ENCODE measurements at regions not wholly inside any gene's neighbourhood (a gene's known extent, or its start where the extent isn't known, plus 50 kb on each side); places are given as distances from the start of the nearest gene placed in this dataset.
"Not testable (repeated sequence)": the region's sequence is repeated elsewhere in the genome, so short reads cannot be mapped to it uniquely, and the experiment has no call there.

- no peak for DNase-seq
These were observed 91.9 kb upstream of the SLC24A3 start for GRCh38 chr20:19120569-19120968.

DNA sequence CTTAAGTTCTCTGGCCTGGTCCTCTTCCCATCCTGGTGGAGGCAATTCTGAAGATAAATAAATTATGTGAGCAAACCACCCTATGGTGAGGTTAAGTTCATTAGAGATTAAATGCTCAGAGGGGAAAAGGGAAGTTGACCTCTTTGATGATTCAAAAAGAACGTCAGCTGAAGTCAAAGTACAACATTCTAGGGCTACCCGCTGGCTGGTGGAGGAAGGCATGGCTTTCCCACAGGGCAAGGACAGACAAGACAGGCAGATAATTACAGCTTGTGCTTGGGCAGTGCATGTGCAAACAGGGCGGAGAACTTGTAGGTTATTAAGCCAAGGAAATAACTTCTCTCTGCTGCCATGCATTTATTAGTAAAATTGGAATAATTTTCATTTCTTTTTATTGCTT lies 91.0 kb upstream of the SLC24A3 start:
- DNase-seq = no peak

- no peak for DNase-seq
These were observed 90.5 kb upstream of the SLC24A3 start for GRCh38 chr20:19121916-19122315.

GRCh38 chr20:19122395-19122794 lies 90.0 kb upstream of the SLC24A3 start:
- no peak for DNase-seq

DNA sequence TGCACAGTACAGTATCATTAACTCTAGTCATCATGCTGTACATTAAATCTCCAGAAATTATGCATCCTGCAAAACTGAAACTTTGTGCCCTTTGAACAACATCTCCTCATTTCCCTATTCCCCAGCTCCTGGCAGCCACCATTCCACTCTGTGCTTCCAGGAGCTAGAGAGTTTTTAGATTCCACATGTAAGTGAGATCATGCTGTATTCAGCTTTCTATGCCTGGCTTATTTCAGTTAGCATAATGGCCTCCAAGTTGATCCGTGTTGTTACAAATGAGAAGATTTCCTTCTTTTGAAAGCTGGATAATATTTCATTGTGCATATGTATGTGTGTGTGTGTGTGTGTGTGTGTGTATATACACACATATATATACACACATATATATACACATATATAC lies 86.9 kb upstream of the SLC24A3 start:
- DNase-seq = no peak

- DNase-seq = no peak
These were observed 83.1 kb upstream of the SLC24A3 start for GRCh38 chr20:19129306-19129705.

DNA sequence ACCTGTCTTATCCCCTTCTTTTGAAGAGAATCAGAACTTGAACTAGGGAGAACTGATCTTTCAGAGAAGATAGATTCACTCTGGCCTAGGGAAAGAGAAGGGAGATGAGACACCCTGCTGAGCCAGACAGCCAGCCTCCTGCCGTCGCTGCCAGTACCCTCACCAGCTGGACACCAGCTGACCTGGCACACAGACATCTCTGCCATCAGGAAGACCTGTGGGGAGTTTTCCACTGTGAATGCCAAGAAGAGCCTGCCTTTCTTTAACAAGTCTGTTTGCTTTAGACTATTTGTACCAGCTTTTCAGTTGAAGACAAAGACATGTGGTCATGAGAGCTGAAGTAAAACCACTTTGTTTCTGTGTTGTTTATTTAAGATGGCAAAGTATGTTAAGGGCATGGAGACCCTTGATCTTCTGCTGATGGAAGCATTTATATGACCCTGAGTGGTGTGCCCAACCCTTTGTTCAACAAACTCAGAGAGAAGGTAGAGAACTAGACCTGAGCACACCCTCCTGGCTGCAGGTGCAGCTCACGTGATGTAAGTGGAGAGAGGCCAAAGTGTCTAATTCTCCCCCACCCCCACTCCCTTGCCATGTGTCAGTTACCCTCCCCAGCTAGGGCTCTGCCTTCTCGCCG lies 82.3 kb upstream of the SLC24A3 start:
- DNase-seq = no peak

- DNase-seq = no peak
These were observed 81.8 kb upstream of the SLC24A3 start for GRCh38 chr20:19130613-19130984.

GRCh38 chr20:19137641-19138040 lies 74.8 kb upstream of the SLC24A3 start:
- no peak for DNase-seq

- no peak for DNase-seq
These were observed 73.7 kb upstream of the SLC24A3 start for GRCh38 chr20:19138758-19139157.

- DNase-seq = not testable (repeated sequence)
These were observed 72.9 kb upstream of the SLC24A3 start for GRCh38 chr20:19139584-19139983.

DNA sequence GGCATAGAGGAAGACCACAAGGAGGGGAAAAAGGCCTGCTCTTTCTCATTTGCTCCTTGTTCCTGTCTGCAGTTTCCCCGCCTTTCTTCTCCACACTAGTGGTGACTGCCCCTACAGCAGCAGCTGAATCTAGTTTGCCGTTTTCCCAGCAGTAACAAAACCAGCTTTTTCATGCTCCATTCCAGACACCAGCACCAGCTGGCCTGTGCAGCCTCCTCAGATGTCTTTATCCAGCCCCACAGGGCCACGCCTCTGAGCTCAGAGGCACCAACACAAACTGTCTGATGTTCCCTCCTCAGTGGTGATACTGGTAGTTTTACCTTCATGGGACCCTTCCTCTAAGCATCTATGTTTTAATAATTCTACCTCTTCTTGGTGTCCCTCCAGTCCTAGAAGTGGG lies 70.4 kb upstream of the SLC24A3 start:
- DNase-seq = no peak

DNA sequence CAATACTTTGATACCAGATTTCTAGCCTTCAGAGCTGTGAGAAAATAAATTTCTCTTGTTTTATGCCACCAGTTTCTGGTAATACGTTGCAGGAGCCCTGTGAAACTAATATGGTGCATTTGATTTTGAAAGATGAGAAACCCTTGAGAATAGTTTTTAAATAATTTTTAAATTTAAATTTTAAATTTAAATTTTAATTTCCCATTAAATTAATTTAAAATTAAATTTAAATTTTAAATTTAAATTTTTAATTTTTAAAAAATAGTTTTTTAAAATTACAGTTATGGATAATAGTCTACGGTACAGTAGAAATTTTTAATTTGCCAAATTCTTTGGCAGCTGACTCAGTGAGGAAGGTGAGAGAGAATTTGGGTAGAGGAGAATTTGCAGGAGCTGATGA lies 68.6 kb upstream of the SLC24A3 start:
- DNase-seq = no peak

- DNase-seq = no peak
These were observed 51.1 kb upstream of the SLC24A3 start for GRCh38 chr20:19161336-19161735.
